ENCODE measurements at regions not wholly inside any gene's neighbourhood (a gene's known extent, or its start where the extent isn't known, plus 50 kb on each side); places are given as distances from the start of the nearest gene placed in this dataset.

DNA sequence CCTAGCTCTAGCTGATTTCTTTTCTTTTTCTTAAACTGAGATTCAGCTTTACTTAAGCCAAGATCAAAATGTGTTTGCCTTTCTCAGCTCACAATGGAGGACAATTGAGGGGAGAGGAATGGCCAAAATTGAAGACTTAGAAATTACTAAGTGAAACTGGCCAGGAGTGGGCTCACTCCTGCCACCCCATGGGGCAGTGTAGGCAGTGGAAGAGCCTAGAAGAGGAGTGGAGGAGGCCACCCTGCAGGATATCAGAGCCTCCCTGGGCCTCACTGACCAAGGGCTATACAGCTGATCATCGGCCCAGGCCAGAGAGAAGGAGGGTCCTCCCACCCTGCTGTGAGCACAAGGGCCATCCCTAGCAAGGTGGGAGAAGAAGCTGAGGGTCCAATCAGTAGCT, 119.8 kb downstream of the CCT6B start:
- Histone ChIP-seq H2BK20ac (ENCODE audit: low read depth, low read length, poor library complexity, severe bottlenecking) (no peak overlapping the region), H3K9ac (ENCODE audit: extremely low read depth, insufficient read length, low read length) (no peak overlapping the region)
- WGBS (ENCODE audit: extremely low coverage, insufficient read length, low lambda C conversion rate) = no CpG with 5 or more reads among the region's 1 CpG

More for the DNA sequence above, 119.8 kb downstream of the CCT6B start:
- H3K9me3 ChIP-seq (ENCODE audit: control insufficient read depth, low read depth, low read length) = no peaks in the 10 kb centered on the region
- H4K91ac ChIP-seq (ENCODE audit: insufficient read length, low read depth, low read length) = no peak overlapping the region
- H3K14ac ChIP-seq (ENCODE audit: insufficient read depth, low read length) = no peak overlapping the region
- no peak overlapping the region for H4K8ac ChIP-seq (replicated peaks; ENCODE audit: insufficient read length, low read depth, low read length)
- no peak overlapping the region for H3K27ac Mint-ChIP-seq
- H2AK5ac ChIP-seq (ENCODE audit: insufficient read length, low read length) = no peak overlapping the region
- H2AFZ ChIP-seq (ENCODE audit: low read length) = no peak overlapping the region
- no peak overlapping the region for H3K56ac ChIP-seq (ENCODE audit: insufficient read length, low read depth, low read length)
- H3K27me3 Mint-ChIP-seq (ENCODE audit: low read depth) = peaks cover 9% of the 10 kb centered on the region
- no peak overlapping the region for H3K27ac ChIP-seq (ENCODE audit: insufficient read length, low read depth, low read length)
- H3K9me3 Mint-ChIP-seq = no peaks in the 10 kb centered on the region
- H4K20me1 ChIP-seq (ENCODE audit: control insufficient read depth, insufficient read depth, insufficient read length) = no peaks in the 10 kb centered on the region
- H3K4me1 ChIP-seq (ENCODE audit: insufficient read depth, low read length) = peaks cover 10% of the 10 kb centered on the region; the same call in 1 of the 2 replicates
- no peak overlapping the region for H2BK5ac ChIP-seq (ENCODE audit: insufficient read length, low read length)
- peaks cover 43 to 44% of the 10 kb centered on the region in 2 experiments for H3K4me1 Mint-ChIP-seq
- no peaks in the 10 kb centered on the region for H3K36me3 Mint-ChIP-seq (ENCODE audit: insufficient read depth in 1 of 3, low read depth in 3 of 3)
- no peak overlapping the region for H2BK15ac ChIP-seq (ENCODE audit: low read depth, low read length)
- H3K4ac ChIP-seq (ENCODE audit: low read depth, low read length) = no peak overlapping the region
- H2BK12ac ChIP-seq (ENCODE audit: insufficient read length, low read depth, low read length) = no peak overlapping the region
- no peak overlapping the region for H3K4me2 ChIP-seq (ENCODE audit: insufficient read depth, insufficient read length, low read length)
- H4K5ac ChIP-seq (ENCODE audit: insufficient read length, low read depth, low read length) = no peak overlapping the region
- no peak overlapping the region for H3K4me3 Mint-ChIP-seq
- no peaks in the 10 kb centered on the region for H3K79me1 ChIP-seq (ENCODE audit: insufficient read depth, low read depth, low read length, poor library complexity, severe bottlenecking)
- DNase-seq = no peak
- H3K23ac ChIP-seq (ENCODE audit: insufficient read length, low read depth, low read length) = no peak overlapping the region
- H3K18ac ChIP-seq (ENCODE audit: insufficient read length, low read depth, low read length) = no peak overlapping the region
- H3T11ph ChIP-seq (ENCODE audit: low read length) = no peak overlapping the region
- H3K79me2 ChIP-seq (ENCODE audit: insufficient read depth, low read length) = no peaks in the 10 kb centered on the region
- H3K23me2 ChIP-seq (ENCODE audit: insufficient read length, low read depth, low read length, poor library complexity, severe bottlenecking) = no peaks in the 10 kb centered on the region
- no peaks in the 10 kb centered on the region for H3K27me3 ChIP-seq (ENCODE audit: insufficient read depth, low read length)
- TF ChIP-seq, protein P1, sequence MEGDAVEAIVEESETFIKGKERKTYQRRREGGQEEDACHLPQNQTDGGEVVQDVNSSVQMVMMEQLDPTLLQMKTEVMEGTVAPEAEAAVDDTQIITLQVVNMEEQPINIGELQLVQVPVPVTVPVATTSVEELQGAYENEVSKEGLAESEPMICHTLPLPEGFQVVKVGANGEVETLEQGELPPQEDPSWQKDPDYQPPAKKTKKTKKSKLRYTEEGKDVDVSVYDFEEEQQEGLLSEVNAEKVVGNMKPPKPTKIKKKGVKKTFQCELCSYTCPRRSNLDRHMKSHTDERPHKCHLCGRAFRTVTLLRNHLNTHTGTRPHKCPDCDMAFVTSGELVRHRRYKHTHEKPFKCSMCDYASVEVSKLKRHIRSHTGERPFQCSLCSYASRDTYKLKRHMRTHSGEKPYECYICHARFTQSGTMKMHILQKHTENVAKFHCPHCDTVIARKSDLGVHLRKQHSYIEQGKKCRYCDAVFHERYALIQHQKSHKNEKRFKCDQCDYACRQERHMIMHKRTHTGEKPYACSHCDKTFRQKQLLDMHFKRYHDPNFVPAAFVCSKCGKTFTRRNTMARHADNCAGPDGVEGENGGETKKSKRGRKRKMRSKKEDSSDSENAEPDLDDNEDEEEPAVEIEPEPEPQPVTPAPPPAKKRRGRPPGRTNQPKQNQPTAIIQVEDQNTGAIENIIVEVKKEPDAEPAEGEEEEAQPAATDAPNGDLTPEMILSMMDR (conservative IDR thresholded peaks at IDR 0.05) = peak; percentile 40; the same call in 2 of the 3 replicates
- no peak overlapping the region for H2BK120ac ChIP-seq (ENCODE audit: low read depth, low read length, poor library complexity, severe bottlenecking)

Data from H9 (cell line).